ENCODE measurements at regions not wholly inside any gene's neighbourhood (a gene's known extent, or its start where the extent isn't known, plus 50 kb on each side); places are given as distances from the start of the nearest gene placed in this dataset.

DNA sequence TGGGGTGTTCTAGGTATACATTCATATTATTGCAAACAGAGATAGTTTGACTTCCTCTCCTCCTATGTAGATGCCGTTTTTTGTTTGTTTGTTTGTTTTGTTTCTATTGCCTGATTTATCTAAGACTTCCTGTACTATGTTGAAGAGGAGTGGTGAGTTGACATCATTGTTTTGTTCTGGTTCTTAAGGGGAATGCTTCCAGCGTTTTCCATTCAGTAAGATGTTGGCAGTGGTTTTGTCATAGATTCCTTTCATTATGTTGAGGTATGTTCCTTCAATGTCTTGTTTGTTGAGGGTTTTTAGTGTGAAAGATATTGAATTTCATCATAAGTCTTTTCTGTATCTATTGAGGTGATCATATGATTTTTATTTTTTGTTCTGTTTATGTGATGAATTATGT, 401.6 kb upstream of the EPHA5 start:
- no peaks in the 10 kb centered on the region for H3K27me3 ChIP-seq (ENCODE audit: insufficient read depth)

DNA sequence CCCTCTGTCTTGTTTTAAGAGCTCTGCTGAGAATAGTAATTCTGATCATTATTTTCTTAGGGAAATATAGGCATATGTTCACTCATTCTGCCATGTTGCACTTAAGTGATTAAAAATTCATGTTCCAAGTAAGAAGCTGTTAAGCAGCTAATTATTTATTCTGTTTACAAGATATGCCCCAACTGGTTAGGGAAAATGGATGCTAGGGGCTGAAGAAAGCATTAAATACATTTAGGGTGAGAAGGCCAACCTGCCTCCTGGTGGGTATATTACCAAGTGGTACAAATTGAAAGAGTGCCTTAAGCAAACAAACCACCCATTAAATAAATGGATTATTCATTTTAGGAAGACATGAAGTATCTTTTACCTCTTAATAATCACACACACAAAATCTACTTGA, 392.6 kb upstream of the EPHA5 start:
- Histone ChIP-seq H3K27me3 (ENCODE audit: insufficient read depth) (no peaks in the 10 kb centered on the region), H3K4me3 (ENCODE audit: low read depth in 2 of 2, low read length in 1 of 2) (no peak overlapping the region), H3K9me3 (no peaks in the 10 kb centered on the region), H4K20me1 (ENCODE audit: insufficient read depth) (no peaks in the 10 kb centered on the region), H3K9ac (no peak overlapping the region), H3K36me3 (replicated peaks in 1 of 2; ENCODE audit: control insufficient read depth in 1 of 2, insufficient read depth in 2 of 2, low read length in 1 of 2) (no peaks in the 10 kb centered on the region), H3K4me2 (no peak overlapping the region), H3K79me2 (ENCODE audit: insufficient read depth) (no peaks in the 10 kb centered on the region), H3K27ac (ENCODE audit: low read depth in 2 of 2, low read length in 1 of 2) (no peak overlapping the region), H2AFZ (ENCODE audit: low read depth) (peak overlapping the region; percentile 47; the same call in 1 of the 2 replicates), H3F3A (replicated peaks; ENCODE audit: insufficient read depth) (no peaks in the 10 kb centered on the region), H3K4me1 (ENCODE audit: control insufficient read depth in 1 of 2, insufficient read depth in 2 of 2, low read depth in 1 of 2, low read length in 1 of 2) (no peaks in the 10 kb centered on the region), H3K9me2 (no peaks in the 10 kb centered on the region)
- TF ChIP-seq EZH2phosphoT487 (IDR thresholded peaks at IDR 0.05; ENCODE audit: borderline replicate concordance, low read depth) (no peak), SMC3 (IDR thresholded peaks at IDR 0.05; ENCODE audit: low read depth, low read length) (no peak), FOSL2 (IDR thresholded peaks at IDR 0.05; ENCODE audit: borderline replicate concordance, low read depth) (no peak), GABPA (IDR thresholded peaks at IDR 0.05; ENCODE audit: low read depth) (no peak), JUND (IDR thresholded peaks at IDR 0.05) (no peak), RAD21 (IDR thresholded peaks at IDR 0.05; ENCODE audit: low read length) (no peak)
- CTCF ChIA-PET, result interaction anchor here (1.0 kb wide), 1 partner anchor 9 kb away, joined by 3 read pairs; no protein-coding TSS in a partner anchor
- POLR2A ChIA-PET, result no interaction called here
- DNase-seq, result no peak

More for the DNA sequence above, 401.6 kb upstream of the EPHA5 start:
- Histone ChIP-seq H3K9me2 (no peaks in the 10 kb centered on the region), H3K9me3 (no peaks in the 10 kb centered on the region), H3K79me2 (ENCODE audit: insufficient read depth) (no peaks in the 10 kb centered on the region), H3F3A (replicated peaks; ENCODE audit: insufficient read depth) (no peaks in the 10 kb centered on the region), H3K9ac (no peak overlapping the region), H3K27ac (ENCODE audit: low read depth in 2 of 2, low read length in 1 of 2) (no peak overlapping the region), H3K4me3 (ENCODE audit: low read depth in 2 of 2, low read length in 1 of 2) (no peak overlapping the region), H2AFZ (ENCODE audit: low read depth) (no peak overlapping the region), H3K4me1 (ENCODE audit: control insufficient read depth in 1 of 2, insufficient read depth in 2 of 2, low read depth in 1 of 2, low read length in 1 of 2) (no peaks in the 10 kb centered on the region), H3K36me3 (replicated peaks in 1 of 2; ENCODE audit: control insufficient read depth in 1 of 2, insufficient read depth in 2 of 2, low read length in 1 of 2) (no peaks in the 10 kb centered on the region), H3K4me2 (no peak overlapping the region), H4K20me1 (ENCODE audit: insufficient read depth) (no peaks in the 10 kb centered on the region)
- ChIA-PET CTCF (no interaction called here), POLR2A (no interaction called here)
- no peak for DNase-seq
- TF ChIP-seq MEF2A (IDR thresholded peaks at IDR 0.05; ENCODE audit: borderline replicate concordance, low read depth) (no peak), RXRA (IDR thresholded peaks at IDR 0.05; ENCODE audit: borderline replicate concordance, low read depth) (no peak), FOSL2 (IDR thresholded peaks at IDR 0.05; ENCODE audit: borderline replicate concordance, low read depth) (no peak), FOXJ3 (CRISPR knock-in tag; IDR thresholded peaks at IDR 0.05) (no peak), SIN3A (IDR thresholded peaks at IDR 0.05; ENCODE audit: borderline replicate concordance, low read depth, low read length) (no peak), TAF1 (IDR thresholded peaks at IDR 0.05; ENCODE audit: borderline replicate concordance, low read depth, low read length) (no peak)
- TF ChIP-seq, protein P1, sequence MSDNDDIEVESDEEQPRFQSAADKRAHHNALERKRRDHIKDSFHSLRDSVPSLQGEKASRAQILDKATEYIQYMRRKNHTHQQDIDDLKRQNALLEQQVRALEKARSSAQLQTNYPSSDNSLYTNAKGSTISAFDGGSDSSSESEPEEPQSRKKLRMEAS (IDR thresholded peaks at IDR 0.05; ENCODE audit: low read depth), result no peak
- 4% methylated on average over 2 of the region's 2 CpGs for WGBS (ENCODE audit: low lambda C conversion rate)

DNA sequence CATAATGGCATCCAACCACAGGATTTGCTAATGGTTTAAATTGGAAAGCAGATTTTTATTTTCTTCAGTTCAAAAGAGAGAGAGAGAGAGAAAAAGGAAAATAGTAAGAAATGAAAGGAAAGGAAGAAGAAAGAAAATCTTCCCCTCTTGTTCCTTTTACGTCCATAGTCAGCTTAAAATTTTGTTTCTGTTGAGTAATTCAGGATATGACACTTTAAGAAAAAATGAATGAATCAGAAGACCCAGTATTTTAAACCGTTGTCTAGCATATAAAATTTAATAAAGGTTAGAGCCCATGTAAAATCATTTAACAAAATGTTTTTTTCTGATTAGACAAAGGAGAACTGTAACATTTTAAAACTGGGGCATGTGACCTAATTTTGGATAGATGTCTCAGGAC, 391.8 kb upstream of the EPHA5 start:
- TF ChIP-seq EP300 (IDR thresholded peaks at IDR 0.05; ENCODE audit: borderline replicate concordance in 1 of 2, low read depth in 1 of 2, low read length in 1 of 2) (no peak), NRF1 (IDR thresholded peaks at IDR 0.05; ENCODE audit: low read depth, low read length) (no peak), CHD2 (IDR thresholded peaks at IDR 0.05; ENCODE audit: low read length, partially characterized antibody) (no peak), EZH2phosphoT487 (IDR thresholded peaks at IDR 0.05; ENCODE audit: borderline replicate concordance, low read depth) (no peak), SIN3A (IDR thresholded peaks at IDR 0.05; ENCODE audit: borderline replicate concordance, low read depth, low read length) (no peak), FOSL2 (IDR thresholded peaks at IDR 0.05; ENCODE audit: borderline replicate concordance, low read depth) (no peak), RXRA (IDR thresholded peaks at IDR 0.05; ENCODE audit: borderline replicate concordance, low read depth) (no peak), GABPA (IDR thresholded peaks at IDR 0.05; ENCODE audit: low read depth) (no peak), RFX5 (IDR thresholded peaks at IDR 0.05; ENCODE audit: low read length) (no peak)
- TF ChIP-seq, protein P2, sequence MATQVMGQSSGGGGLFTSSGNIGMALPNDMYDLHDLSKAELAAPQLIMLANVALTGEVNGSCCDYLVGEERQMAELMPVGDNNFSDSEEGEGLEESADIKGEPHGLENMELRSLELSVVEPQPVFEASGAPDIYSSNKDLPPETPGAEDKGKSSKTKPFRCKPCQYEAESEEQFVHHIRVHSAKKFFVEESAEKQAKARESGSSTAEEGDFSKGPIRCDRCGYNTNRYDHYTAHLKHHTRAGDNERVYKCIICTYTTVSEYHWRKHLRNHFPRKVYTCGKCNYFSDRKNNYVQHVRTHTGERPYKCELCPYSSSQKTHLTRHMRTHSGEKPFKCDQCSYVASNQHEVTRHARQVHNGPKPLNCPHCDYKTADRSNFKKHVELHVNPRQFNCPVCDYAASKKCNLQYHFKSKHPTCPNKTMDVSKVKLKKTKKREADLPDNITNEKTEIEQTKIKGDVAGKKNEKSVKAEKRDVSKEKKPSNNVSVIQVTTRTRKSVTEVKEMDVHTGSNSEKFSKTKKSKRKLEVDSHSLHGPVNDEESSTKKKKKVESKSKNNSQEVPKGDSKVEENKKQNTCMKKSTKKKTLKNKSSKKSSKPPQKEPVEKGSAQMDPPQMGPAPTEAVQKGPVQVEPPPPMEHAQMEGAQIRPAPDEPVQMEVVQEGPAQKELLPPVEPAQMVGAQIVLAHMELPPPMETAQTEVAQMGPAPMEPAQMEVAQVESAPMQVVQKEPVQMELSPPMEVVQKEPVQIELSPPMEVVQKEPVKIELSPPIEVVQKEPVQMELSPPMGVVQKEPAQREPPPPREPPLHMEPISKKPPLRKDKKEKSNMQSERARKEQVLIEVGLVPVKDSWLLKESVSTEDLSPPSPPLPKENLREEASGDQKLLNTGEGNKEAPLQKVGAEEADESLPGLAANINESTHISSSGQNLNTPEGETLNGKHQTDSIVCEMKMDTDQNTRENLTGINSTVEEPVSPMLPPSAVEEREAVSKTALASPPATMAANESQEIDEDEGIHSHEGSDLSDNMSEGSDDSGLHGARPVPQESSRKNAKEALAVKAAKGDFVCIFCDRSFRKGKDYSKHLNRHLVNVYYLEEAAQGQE (IDR thresholded peaks at IDR 0.05; ENCODE audit: low read depth, low read length), result no peak
- Histone ChIP-seq H3K9me2 (no peaks in the 10 kb centered on the region), H3K79me2 (ENCODE audit: insufficient read depth) (no peaks in the 10 kb centered on the region), H3K27me3 (ENCODE audit: insufficient read depth) (no peaks in the 10 kb centered on the region), H3K4me2 (peak overlapping the region; percentile 29; the same call in 1 of the 2 replicates), H2AFZ (ENCODE audit: low read depth) (peak overlapping the region; percentile 57), H3K9me3 (no peaks in the 10 kb centered on the region), H3K27ac (ENCODE audit: low read depth in 2 of 2, low read length in 1 of 2) (peak overlapping the region in 1 of 2 experiments; percentile 3; a peak in 1 of 4 replicates), H3K9ac (no peak overlapping the region), H3K4me3 (ENCODE audit: low read depth in 2 of 2, low read length in 1 of 2) (no peak overlapping the region), H3K4me1 (ENCODE audit: control insufficient read depth in 1 of 2, insufficient read depth in 2 of 2, low read depth in 1 of 2, low read length in 1 of 2) (no peaks in the 10 kb centered on the region), H4K20me1 (ENCODE audit: insufficient read depth) (no peaks in the 10 kb centered on the region), H3K36me3 (replicated peaks in 1 of 2; ENCODE audit: control insufficient read depth in 1 of 2, insufficient read depth in 2 of 2, low read length in 1 of 2) (no peaks in the 10 kb centered on the region), H3F3A (replicated peaks; ENCODE audit: insufficient read depth) (no peaks in the 10 kb centered on the region)
- CTCF ChIA-PET, result no interaction called here
- POLR2A ChIA-PET, result no interaction called here
- 9% methylated on average over 2 of the region's 2 CpGs for WGBS (ENCODE audit: low lambda C conversion rate)
- no peak for DNase-seq

Data from SK-N-SH (cell line).